Stimulated activated CD8-positive, alpha-beta memory T cell treated with anti-CD3 and anti-CD28 coated beads, Interleukin-2, amount 100 ng/mL, for 1 hour (primary cell): ENCODE measurements at regions not wholly inside any gene's neighbourhood (a gene's known extent, or its start where the extent isn't known, plus 50 kb on each side); places are given as distances from the start of the nearest gene placed in this dataset.
"Not testable (repeated sequence)": the region's sequence is repeated elsewhere in the genome, so short reads cannot be mapped to it uniquely, and the experiment has no call there.

Experiments
- DNase-seq, 2 donors: peaks; one replicate each; pipeline ENCODE4 v3.0.0-alpha.2; 2020; ENCODE audit warnings: low read depth in 2 of 2

- no peak for DNase-seq
These were observed 241.6 kb downstream of the SUCLG1 start for GRCh38 chr2:84217456-84217855.

- DNase-seq = no peak
These were observed 244.6 kb downstream of the SUCLG1 start for GRCh38 chr2:84214455-84214854.

GRCh38 chr2:84212611-84213314 lies 246.3 kb downstream of the SUCLG1 start:
- DNase-seq = no peak

- no peak for DNase-seq
These were observed 249.1 kb downstream of the SUCLG1 start for GRCh38 chr2:84209941-84210340.

GRCh38 chr2:84204995-84205394 lies 254.1 kb downstream of the SUCLG1 start:
- DNase-seq = no peak

GRCh38 chr2:84202166-84202565 lies 256.9 kb downstream of the SUCLG1 start:
- no peak for DNase-seq

GRCh38 chr2:84201158-84201557 lies 257.9 kb downstream of the SUCLG1 start:
- DNase-seq = no peak

GRCh38 chr2:84197901-84198300 lies 261.2 kb downstream of the SUCLG1 start:
- no peak for DNase-seq

GRCh38 chr2:84194949-84195644 lies 264.0 kb downstream of the SUCLG1 start:
- DNase-seq = no peak

- DNase-seq = no peak
These were observed 264.9 kb downstream of the SUCLG1 start for GRCh38 chr2:84194181-84194580.

- no peak for DNase-seq
These were observed 271.8 kb downstream of the SUCLG1 start for GRCh38 chr2:84187258-84187657.

- DNase-seq = no peak
These were observed 277.2 kb downstream of the SUCLG1 start for GRCh38 chr2:84181927-84182326.

- DNase-seq = no peak
These were observed 281.3 kb downstream of the SUCLG1 start for GRCh38 chr2:84177733-84178132.

GRCh38 chr2:84175970-84176369 lies 283.1 kb downstream of the SUCLG1 start:
- DNase-seq = no peak

GRCh38 chr2:84175340-84175739 lies 283.7 kb downstream of the SUCLG1 start:
- no peak for DNase-seq

- no peak for DNase-seq
These were observed 286.0 kb downstream of the SUCLG1 start for GRCh38 chr2:84173041-84173440.

- no peak for DNase-seq
These were observed 288.1 kb downstream of the SUCLG1 start for GRCh38 chr2:84170979-84171378.

- no peak for DNase-seq
These were observed 289.2 kb downstream of the SUCLG1 start for GRCh38 chr2:84169871-84170270.

GRCh38 chr2:84168552-84168951 lies 290.5 kb downstream of the SUCLG1 start:
- not testable (repeated sequence) for DNase-seq

- DNase-seq = no peak
These were observed 293.8 kb downstream of the SUCLG1 start for GRCh38 chr2:84165256-84165655.

- no peak for DNase-seq
These were observed 298.6 kb downstream of the SUCLG1 start for GRCh38 chr2:84160453-84160852.

GRCh38 chr2:84158605-84159004 lies 300.5 kb downstream of the SUCLG1 start:
- no peak for DNase-seq

GRCh38 chr2:84152462-84152861 lies 306.6 kb downstream of the SUCLG1 start:
- DNase-seq = no peak

GRCh38 chr2:84144345-84144744 lies 314.7 kb downstream of the SUCLG1 start:
- DNase-seq = no peak
